HG03135 (cell line): ENCODE measurements at regions not wholly inside any gene's neighbourhood (a gene's known extent, or its start where the extent isn't known, plus 50 kb on each side); places are given as distances from the start of the nearest gene placed in this dataset.
"Not testable (repeated sequence)": the region's sequence is repeated elsewhere in the genome, so short reads cannot be mapped to it uniquely, and the experiment has no call there.

ENCODE experiments used
- ATAC-seq: cut with Tn5 transposase; IDR thresholded peaks from one replicate; pipeline ENCODE4 v1.9.1; 2021; ENCODE audit warnings: mild to moderate bottlenecking, moderate library complexity; ENCODE audit not compliant: unreplicated experiment

DNA sequence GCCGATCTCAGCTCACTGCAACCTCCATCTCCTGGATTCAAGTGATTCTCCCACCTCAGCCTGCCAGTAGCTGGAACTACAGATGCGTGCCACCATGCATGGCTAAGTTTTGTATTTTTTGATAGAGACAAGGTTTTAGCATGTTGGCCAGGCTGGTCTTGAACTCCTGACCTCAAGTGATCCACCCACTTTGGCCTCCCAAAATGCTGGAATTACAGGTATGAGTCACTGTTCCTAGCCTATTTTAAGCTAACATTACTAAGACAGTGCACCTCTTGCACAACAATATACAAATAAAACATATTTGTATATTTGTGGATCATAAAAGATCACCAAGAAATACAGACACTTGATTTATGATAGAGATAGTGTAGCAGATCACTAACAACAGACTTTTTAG lies 139.1 kb downstream of the DUSP10 start:
- ATAC-seq, result no peak

DNA sequence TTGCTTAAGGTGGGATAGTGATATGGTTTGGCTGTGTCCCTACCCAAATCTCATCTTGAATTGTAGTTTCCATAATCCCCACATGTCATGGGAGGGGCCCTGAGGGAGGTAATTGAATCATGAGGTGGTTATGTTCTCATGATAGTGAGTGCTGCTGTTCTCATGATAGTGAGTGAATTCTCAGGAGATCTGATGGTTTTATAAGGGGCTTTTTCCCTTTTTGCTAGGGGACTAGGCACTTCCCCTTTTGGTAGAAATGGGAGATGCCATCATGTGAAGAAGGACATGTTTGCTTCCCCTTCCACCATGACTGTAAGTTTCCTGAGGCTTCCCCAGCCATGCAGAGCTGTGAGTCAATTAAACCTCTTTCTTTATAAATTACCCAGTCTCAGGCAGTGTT lies 137.5 kb downstream of the DUSP10 start:
- ATAC-seq, result not testable (repeated sequence)

DNA sequence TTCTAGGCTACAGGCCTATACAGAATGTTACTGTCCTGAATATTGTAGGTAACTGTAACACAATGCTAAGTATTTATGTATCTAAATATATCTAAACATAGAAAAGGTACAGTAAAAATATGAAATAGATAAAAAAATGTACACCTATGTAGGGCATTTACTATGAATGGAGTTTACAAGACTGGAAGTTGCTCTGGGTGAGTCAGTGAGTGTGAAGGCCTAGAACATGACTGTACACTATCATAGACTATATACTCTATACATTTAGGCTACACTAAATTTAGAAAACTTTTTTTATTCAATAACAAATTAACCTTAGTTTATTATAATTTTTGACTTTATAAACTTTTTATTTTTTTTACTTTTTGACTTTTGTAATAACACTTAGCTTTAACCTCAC lies 136.9 kb downstream of the DUSP10 start:
- no peak for ATAC-seq

DNA sequence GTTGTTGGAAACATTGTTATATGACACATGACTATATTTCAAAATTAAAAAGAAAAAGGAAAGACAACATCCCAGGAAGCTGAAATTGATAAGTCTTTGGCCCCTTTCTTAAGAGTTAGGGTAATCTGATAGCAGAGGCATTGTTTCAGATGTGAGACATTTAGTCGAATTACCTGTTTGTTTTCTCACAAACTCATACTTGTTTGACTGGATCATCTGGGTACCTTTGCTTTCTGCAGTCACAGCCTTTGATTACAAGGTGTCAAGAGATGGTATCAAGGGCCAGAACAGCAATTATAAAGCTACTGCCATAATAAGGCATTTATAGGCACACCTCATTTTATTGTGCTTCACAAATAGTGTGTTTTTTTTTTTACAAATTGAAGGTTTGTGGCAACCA lies 136.3 kb downstream of the DUSP10 start:
- ATAC-seq, result no peak

DNA sequence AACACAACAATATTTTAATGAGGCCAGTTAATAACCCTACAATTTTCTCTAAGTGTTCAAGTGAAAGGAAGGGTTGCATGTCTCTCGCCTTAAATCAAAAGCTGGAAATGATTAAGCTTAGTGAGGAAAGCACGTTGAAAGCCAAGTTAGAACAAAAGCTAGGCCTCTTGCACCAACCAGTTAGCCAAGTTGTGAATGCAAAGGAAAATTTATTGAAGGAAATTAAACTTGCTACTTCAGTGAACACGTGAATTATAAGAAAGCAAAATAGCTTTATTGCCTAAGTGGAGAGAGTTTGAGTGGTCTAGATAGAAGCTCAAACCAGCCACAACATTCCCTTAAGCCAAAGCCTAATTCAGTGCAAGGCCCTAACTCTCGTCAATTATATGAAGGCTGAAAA lies 135.6 kb downstream of the DUSP10 start:
- no peak for ATAC-seq

DNA sequence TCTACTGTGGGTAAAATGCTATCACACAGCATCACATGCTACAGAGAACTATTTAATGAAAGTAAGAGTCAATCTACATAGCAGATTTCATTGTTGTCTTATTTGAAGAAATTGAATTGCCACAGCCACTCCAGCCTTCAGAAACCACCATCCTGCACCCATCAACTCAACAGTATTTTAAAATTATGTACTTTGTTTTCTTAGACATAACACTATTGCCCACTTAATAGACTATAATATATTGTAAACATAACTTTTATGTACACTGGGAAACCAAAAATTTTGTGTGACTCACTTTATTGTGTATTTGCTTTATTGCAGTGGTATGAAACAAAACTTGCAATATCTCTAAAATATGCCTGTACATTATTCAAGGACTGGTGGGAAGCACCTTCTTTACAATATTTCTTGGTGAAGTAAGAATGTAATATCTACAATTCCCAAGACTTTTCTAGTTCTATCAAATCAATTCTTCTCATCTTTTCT lies 133.0 kb downstream of the DUSP10 start:
- no peak for ATAC-seq

DNA sequence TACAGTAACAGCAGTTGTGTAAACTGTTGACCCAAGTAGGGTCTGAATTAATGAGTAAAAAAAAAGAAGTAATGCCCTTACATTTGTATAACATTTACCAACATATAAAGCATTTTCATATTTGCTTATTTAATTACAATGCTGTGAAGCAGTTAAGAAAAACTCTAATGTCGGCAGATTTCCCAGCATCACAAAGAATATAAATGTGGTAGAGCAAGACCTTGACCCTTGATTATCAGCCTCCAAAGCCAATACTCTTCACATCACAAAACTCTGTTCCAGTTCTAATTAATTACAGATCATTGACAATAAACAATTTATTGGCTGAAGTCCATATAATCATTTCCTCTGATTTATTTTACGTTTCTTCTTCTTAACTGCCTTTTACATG lies 130.2 kb downstream of the DUSP10 start:
- no peak for ATAC-seq

DNA sequence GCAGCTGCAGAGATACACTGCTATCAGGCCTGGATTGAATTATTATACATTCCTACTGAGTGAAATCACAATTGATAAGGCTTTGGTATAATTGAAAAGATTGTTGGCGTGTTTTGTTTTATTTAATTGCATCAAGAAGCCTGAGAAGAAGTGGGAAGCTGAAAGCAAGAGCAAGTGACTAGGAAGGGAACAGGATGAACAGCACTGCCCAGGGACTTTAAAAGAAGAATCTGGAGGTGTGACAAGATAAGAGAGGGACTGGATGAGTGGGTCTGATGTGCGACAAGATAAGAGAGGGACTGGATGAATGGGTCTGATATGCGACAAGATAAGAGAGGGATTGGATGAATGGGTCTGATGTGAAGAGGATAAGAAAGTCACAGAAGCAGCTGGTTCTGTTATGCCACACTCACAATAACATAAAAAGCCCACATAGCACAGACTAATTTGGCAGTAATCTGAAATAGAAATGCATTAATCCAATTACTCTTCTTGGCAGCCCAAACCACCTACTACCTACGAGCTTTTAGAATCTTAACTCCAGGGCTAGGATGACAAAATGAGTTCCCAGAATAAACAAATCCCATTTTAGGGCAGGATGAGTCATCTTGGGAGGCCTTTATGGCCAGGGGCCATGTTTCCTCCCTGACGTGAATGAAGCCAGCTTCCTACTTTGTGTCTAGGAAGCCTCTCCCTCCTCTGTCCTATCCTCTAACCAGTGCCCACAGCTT lies 129.7 kb downstream of the DUSP10 start:
- ATAC-seq, result no peak

DNA sequence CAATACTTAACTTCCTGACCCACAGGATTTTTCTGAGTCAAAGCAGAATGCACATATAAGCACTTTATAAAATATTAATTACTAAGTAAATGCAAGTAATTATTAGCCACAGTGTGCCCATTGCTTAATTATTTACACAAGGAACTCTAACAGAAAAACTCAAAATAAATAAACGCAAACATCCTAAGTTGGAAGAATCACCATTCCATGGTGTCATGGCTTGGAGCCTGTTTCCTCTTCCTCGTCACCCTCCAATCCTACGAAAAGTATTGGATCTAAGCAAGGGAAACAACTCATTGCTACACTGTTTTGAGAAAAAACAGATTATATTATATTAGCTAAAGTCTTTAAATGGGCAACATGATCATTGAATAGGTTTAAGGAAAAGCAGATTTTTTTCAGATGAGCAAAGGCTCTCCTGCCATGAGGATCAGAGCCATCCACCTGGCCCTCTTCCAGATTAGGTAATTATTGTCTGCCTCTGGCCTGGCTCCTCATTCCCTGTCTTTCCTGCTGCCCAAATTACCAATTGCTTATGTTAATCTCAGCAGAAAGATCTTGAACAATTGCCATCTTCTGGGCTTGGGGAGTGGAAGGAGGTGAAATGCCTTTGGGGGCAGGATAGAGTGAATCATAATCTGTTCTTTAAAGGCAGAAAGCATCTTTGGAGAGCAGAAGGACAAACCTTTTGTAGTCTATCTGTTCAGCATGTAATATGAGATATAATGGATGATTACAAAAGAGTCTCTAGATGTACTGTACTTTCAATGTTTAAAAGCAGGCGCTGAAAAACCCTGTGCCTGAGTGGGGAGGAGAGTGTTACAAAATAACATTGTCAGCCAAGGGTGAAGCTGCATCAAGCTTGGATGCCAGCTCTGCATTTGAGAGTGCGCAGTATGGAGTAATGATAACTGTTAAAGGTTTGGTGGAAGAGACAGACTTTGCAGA lies 121.2 kb downstream of the DUSP10 start:
- no peak for ATAC-seq

DNA sequence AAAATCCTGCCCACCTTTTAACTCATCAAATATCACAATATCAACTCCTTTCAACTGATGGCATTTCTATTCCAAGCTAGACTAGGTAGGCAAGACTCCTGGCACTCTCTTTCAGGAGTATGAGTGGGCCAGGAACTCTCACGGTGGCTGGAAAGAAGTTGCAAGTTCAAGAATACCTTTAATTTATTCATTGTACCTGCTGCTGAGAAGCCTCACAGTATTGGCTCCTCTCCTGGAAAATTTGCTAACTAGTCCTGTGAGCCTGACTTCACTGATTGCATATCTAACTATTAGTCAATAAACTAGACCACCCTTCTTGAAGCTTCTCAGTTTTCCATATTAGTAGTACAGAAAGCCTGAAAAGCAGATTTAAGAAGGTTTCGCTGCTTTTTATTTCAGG lies 120.2 kb downstream of the DUSP10 start:
- no peak for ATAC-seq

DNA sequence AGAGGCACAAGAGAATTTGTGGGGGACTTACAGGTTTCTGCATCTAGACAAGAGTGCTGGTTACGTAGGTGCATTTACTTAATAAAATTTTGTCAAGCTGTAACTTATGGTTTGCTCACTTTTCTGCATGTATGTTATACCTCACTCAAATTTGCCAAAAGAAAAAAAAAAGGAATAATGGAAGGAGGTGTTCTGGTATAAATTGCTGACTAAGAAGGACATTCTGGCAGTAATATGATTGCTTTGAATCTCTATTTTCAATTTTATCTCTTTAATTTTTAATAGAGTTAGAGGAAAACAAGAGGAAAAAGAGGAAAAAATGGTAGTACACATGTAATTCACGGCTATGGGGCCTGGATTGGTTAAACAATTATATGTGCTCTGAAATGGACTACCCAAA lies 119.5 kb downstream of the DUSP10 start:
- no peak for ATAC-seq

DNA sequence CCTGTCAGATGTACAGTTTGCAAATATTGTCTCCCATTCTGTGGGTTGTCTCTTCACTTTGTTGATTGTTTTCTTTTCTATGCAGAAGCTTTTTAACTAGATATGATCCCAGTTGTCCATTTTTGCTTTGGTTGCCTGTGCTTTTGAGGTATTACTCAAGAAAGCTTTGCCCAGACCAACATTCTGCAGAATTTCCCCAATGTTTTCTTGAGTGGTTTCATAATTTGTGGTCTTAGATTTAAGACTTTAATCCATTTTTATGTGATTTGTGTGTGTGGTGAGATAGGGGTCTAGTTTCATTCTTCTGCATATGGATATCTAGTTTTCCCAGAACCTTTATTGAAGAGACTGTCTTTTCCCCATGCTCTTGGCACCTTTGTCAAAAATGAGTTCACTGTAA lies 116.9 kb downstream of the DUSP10 start:
- ATAC-seq, result no peak

DNA sequence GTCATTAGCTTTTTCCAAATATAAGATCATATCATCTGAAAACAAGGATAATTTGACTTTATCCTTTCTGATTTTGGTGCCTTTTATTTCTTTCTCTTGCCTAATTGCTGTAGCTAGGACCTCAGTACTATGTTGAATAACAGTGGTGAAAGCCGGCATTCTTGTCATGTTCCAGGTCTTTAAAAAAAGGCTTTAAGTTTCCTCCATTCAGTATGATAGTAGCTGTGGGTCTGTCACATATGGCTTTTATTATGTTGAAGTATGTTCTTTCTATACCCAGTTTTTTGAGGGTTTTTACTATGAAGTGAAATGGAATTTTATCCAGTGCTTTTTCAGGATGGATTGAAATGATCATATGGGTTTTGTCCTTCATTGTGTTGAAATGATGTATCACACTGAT lies 115.8 kb downstream of the DUSP10 start:
- ATAC-seq, result no peak

DNA sequence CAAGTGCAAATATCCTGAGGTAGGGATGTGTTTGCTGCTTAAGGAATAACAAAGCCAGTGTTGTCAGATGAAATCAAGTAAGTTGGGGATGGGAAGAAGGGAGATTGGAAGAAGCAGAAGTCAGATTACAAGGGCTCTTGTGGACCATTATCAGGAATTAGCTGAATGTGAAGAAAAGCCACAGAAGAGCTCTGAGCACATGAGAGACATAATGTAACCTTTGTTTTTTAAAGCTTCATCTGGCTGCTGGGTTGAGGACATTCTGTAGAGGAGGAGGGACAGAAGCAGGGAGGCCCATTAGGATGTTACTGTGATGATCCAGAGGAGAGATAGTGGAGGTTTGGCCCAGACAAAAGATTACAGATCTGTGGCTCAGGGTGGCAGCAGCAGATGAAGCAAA lies 111.7 kb downstream of the DUSP10 start:
- ATAC-seq, result no peak

DNA sequence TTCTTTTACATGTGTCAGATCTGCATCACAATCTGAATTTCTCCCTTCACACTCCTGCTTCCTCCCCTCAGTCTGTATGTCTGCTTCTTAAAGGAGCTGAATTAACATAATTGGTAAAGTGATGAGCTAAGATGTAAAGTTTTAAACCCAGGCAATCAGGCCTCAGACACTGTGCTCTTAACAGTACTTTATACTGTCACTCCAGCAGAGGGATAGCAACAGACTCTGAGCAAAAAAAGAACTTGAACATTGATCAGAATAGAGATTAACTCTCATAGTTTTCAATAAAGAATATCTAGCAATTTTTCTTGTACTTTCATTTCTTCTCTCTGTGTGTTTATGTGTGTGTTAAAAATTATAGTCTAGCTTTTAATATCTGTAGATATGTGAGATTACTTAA lies 110.3 kb downstream of the DUSP10 start:
- no peak for ATAC-seq

DNA sequence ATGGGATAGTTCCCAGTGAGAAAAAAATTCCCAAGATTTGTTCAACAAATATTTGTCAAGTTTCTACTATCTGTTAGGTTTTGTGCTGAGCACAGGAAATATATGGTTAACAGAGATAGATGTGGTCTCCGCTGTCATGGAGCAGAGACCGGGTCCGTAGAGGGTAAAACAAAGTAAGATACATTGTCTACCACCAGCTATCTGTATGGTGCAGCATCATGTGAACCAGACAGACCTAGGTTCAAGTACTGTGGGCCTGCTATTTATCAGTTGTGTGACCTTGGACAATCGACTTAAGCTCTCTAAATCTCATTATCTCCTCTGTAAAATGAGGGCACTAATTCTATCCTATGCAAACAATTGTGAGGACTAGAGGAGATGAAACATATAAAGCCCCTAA lies 109.8 kb downstream of the DUSP10 start:
- no peak for ATAC-seq

DNA sequence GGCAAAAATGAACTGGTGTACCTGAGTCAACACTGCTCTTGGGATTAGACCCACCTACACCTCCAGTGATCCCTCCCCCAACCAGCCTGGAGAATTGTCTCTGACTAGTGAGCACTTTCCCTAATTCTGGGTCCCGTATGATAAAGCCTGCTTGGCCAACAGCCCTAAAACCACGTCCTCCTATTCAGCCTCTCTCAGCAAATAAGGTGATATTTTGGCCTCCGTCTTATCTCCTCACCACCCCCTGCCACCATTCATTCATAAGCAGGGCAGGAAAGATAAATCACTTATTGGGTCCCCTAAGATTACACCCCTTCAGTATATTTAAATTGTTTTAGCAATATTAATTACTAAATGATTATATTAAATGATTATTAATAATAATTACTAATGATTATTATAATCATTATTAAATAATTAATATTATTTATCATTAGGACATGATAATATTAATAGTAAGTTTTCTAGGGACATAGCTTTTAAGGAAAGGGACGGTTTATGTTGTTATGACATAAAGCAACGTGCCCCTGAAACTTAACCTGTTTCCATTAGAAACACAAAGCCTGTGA lies 108.0 kb downstream of the DUSP10 start:
- no peak for ATAC-seq

DNA sequence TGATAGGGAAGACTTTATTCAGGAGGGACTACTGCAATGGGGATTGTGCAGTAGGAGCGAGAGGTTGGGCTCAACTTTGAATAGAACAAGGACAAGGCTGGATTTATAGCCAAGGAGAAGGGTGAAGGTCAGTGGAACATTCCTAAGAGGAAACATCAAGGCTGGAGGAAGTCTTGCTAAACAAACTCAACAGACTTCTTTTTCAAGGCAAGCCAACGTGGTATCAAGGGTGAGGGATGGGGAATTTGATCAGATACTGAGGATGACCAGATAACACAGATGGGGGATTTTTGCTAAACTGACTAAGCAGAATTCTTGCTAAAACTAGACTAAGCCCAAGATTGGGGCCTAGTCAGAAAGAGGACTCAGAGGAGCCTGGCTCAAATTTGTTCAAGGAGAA lies 107.3 kb downstream of the DUSP10 start:
- no peak for ATAC-seq

DNA sequence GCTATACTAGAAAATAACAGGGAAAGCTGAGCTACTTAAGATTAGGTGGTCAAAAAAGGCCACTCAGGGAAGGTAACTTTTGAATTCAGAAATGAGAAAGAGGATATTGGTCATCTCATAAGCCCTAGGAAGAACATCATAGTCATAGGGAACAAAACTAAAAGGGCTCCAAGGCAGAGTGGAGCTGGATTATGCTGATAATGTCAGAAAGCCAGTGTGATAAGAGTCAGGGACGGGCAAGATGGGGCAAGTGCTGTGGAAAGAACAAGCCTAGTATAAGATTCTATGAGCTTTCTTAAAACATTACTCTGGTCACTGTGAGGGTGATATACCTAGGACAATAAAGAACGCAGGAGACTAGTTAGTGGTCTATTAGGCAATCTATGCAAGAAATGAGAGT lies 106.6 kb downstream of the DUSP10 start:
- ATAC-seq, result no peak

DNA sequence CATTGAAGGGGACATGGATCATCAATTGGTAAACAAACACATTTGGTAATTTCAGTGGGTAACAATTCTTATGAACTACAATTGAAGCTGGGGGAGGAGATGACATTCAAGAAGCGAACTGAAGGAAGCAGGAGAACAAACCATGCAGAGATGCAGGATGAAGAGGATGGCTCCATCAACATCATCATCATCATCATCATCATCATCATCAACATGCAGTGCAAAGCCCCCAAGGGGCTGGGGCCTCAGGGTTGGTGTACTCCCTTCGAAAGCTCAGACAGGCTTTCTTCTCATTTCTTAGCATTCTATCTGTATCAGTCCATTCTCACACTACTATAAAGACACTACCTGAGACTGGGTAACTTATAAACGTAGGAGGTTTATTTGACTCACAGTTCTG lies 105.8 kb downstream of the DUSP10 start:
- ATAC-seq, result no peak

DNA sequence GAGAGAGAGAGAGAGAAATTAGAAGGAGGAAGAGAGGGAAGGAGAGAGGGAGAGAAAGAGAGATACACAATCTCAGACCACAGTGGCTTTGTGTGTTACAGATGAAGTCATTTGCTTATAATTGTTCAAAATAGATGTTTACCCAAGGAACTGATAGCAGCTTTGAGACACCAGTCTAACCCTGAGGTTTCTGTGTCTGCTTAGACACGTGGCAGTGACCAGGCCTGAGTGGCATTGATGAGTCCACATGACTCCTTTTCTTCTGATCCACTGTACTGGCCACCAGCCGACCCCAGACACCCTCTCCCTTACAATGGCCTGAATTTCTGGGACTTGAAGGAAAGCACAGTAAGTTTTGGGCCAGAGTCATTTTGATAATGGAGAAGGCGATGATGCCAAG lies 104.9 kb downstream of the DUSP10 start:
- no peak for ATAC-seq

DNA sequence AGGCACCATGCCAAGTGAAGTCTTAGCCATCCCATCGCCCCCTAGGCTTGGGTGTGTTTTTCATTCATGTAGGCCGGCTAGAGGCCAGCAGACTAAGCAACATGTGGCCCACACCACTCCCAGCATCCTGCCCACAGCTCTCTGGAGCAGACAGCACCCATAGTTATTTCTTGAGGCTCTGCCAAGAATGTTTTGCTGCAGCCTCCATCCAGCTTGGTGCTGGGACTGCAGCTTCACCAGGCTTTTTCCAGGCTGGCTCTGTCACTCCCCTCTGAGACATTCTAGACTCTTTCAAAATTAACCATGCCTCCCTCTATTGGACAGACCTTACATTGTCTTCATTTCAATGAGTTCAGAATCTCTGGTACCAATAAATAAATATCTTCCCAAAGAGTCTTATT lies 104.2 kb downstream of the DUSP10 start:
- no peak for ATAC-seq
